C4-2B (cell line): ENCODE measurements at regions not wholly inside any gene's neighbourhood (a gene's known extent, or its start where the extent isn't known, plus 50 kb on each side); places are given as distances from the start of the nearest gene placed in this dataset.

Source experiments
- CTCF ChIP-seq: fragments of 450-650 bp; conservative IDR thresholded peaks from 2 replicates; pipeline ENCODE4 v1.5.1; 2017; ENCODE audit warnings: mild to moderate bottlenecking
- ZFX ChIP-seq: fragments of 450-650 bp; IDR thresholded peaks from 2 replicates; pipeline ENCODE4 v1.6.1; 2017

GRCh38 chr17:22202702-22203101 lies 510.4 kb downstream of the KCNJ18 start:
- no peak for TF ChIP-seq CTCF
- no peak for TF ChIP-seq ZFX
